PC-9 (cell line): ENCODE measurements at regions not wholly inside any gene's neighbourhood (a gene's known extent, or its start where the extent isn't known, plus 50 kb on each side); places are given as distances from the start of the nearest gene placed in this dataset.

ENCODE experiments used
- CTCF ChIP-seq: fragments of 200-600 bp; sonication (generic); conservative IDR thresholded peaks from 2 replicates; pipeline ENCODE4 v1.6.1; 2017; ENCODE audit warnings: mixed run types, antibody characterized with exemption, mild to moderate bottlenecking, moderate library complexity
- EZH2 ChIP-seq: fragments of 200-600 bp; sonication (generic); IDR thresholded peaks from 2 replicates; pipeline ENCODE4 v1.8.0; 2017; ENCODE audit warnings: antibody characterized with exemption, low read depth

DNA sequence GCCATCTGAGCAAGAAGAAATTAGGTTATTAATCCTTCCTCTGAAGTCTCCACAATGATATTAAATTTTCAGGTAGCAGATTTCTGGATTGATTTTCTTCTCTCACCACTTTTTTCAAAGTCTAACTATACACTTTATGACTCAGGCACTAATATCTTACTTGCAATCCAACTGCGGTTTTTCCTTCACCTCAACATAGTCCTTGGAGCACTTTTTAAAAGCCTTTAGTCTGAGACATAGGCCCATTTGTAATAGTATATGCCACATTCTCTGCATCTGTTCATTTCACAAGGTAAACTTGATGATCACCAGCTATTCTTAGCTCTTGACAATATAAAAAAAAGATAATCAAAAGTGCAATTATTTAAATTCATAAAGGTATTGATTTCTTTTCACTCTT is 55.9 kb upstream of the EDNRA start:
- TF ChIP-seq CTCF (no peak), EZH2 (no peak)
